Neural cell (in vitro differentiated cells): ENCODE measurements at regions not wholly inside any gene's neighbourhood (a gene's known extent, or its start where the extent isn't known, plus 50 kb on each side); places are given as distances from the start of the nearest gene placed in this dataset.

Experiments used
- H2AFZ ChIP-seq: fragments of 200-600, 300-800 bp; sonication (generic), shearing (Covaris generic); 2 replicates; pipeline ENCODE4 v1.6.0; 2014; ENCODE audit warnings: low read depth, mild to moderate bottlenecking, antibody characterized with exemption, low read length, moderate library complexity
- H3F3A ChIP-seq: fragments of 200-600 bp; shearing (Covaris generic); 2 replicates; pipeline ENCODE4 v1.6.1; 2016; ENCODE audit warnings: mild to moderate bottlenecking, moderate library complexity, mixed read lengths, antibody characterized with exemption, low read length; ENCODE audit not compliant: insufficient read depth, poor library complexity, severe bottlenecking
- H3K27ac ChIP-seq: fragments of 200-600, 300-800 bp; sonication (generic), shearing (Covaris generic); 2 replicates; pipeline ENCODE4 v1.5.1; 2014; ENCODE audit warnings: mild to moderate bottlenecking, low read length, moderate library complexity
- H3K27me3 ChIP-seq: fragments of 300-800, 200-600 bp; sonication (generic), shearing (Covaris generic); 2 replicates; pipeline ENCODE4 v1.6.0; 2014; ENCODE audit warnings: mild to moderate bottlenecking, low read depth, low read length, moderate library complexity; ENCODE audit not compliant: insufficient read depth
- H3K36me3 ChIP-seq: fragments of 300-800, 200-600 bp; sonication (generic), shearing (Covaris generic); 2 replicates; pipeline ENCODE4 v1.5.1; 2014; ENCODE audit warnings: mild to moderate bottlenecking, antibody characterized with exemption, low read length, moderate library complexity; ENCODE audit not compliant: insufficient read depth
- H3K4me2 ChIP-seq: fragments of 300-800, 200-600 bp; sonication (generic), shearing (Covaris generic); 2 replicates; pipeline ENCODE4 v1.6.0; 2014; ENCODE audit warnings: mild to moderate bottlenecking, low read length
- H3K4me3 ChIP-seq: fragments of 300-800, 200-600 bp; sonication (generic), shearing (Covaris generic); 2 replicates; pipeline ENCODE4 v1.5.1; 2014; ENCODE audit warnings: mild to moderate bottlenecking, low read length, moderate library complexity
- H3K79me2 ChIP-seq: fragments of 200-600 bp; shearing (Covaris generic); replicated peaks from 2 replicates; pipeline ENCODE4 v1.6.0; 2014; ENCODE audit warnings: mild to moderate bottlenecking, low read length, moderate library complexity; ENCODE audit not compliant: insufficient read depth
- H3K9ac ChIP-seq: fragments of 300-800, 200-600 bp; sonication (generic), shearing (Covaris generic); 2 replicates; pipeline ENCODE4 v1.6.1; 2016; ENCODE audit warnings: mild to moderate bottlenecking, low read length, mixed read lengths
- H3K9me2 ChIP-seq: fragments of 200-600 bp; shearing (Covaris generic); 2 replicates; pipeline ENCODE4 v1.6.1; 2016; ENCODE audit warnings: mild to moderate bottlenecking, low read length, mixed read lengths; ENCODE audit not compliant: insufficient read depth
- H3K9me3 ChIP-seq: fragments of 200-600, 300-800 bp; sonication (generic), shearing (Covaris generic); 2 replicates; pipeline ENCODE4 v1.6.1; 2016; ENCODE audit warnings: mild to moderate bottlenecking, mixed run types, low read length, moderate library complexity, mixed read lengths
- H4K20me1 ChIP-seq: fragments of 200-600 bp; shearing (Covaris generic); 2 replicates; pipeline ENCODE4 v1.6.1; 2016; ENCODE audit warnings: mild to moderate bottlenecking, mixed run types; ENCODE audit not compliant: insufficient read depth
- EP300 ChIP-seq: fragments of 450-650 bp; conservative IDR thresholded peaks from 2 replicates; pipeline ENCODE4 v1.6.1; 2014; ENCODE audit warnings: antibody characterized with exemption, mild to moderate bottlenecking, moderate library complexity; ENCODE audit not compliant: poor library complexity, severe bottlenecking
- EZH2 ChIP-seq: fragments of 200-600, 300-800 bp; shearing (Covaris generic), sonication (generic); IDR thresholded peaks from 2 replicates; pipeline ENCODE4 v1.6.1; 2014; ENCODE audit warnings: antibody characterized with exemption, low read length, borderline replicate concordance, mild to moderate bottlenecking; ENCODE audit not compliant: insufficient read depth, poor library complexity, severe bottlenecking
- MXI1 ChIP-seq: fragments of 450-650 bp; conservative IDR thresholded peaks from 2 replicates; pipeline ENCODE4 v1.6.1; 2014; ENCODE audit warnings: antibody characterized with exemption, mild to moderate bottlenecking; ENCODE audit not compliant: poor library complexity, severe bottlenecking
- POLR2AphosphoS5 ChIP-seq: IDR thresholded peaks from 2 replicates; pipeline ENCODE4 v1.6.1; 2012
- RAD21 ChIP-seq: fragments of 450-650 bp; conservative IDR thresholded peaks from 2 replicates; pipeline ENCODE4 v1.6.1; 2014; ENCODE audit warnings: antibody characterized with exemption, mild to moderate bottlenecking, moderate library complexity
- SMC3 ChIP-seq: fragments of 450-650 bp; conservative IDR thresholded peaks from 2 replicates; pipeline ENCODE4 v1.6.1; 2014; ENCODE audit warnings: antibody characterized with exemption, mild to moderate bottlenecking, moderate library complexity; ENCODE audit not compliant: poor library complexity
- TAF1 ChIP-seq: IDR thresholded peaks from 2 replicates; pipeline ENCODE4 v1.6.1; 2012; ENCODE audit warnings: low read depth
- TF ChIP-seq, protein P1 (sequence below): fragments of 450-650 bp; IDR thresholded peaks from 2 replicates; pipeline ENCODE4 v1.5.1; 2014; ENCODE audit warnings: antibody characterized with exemption, mild to moderate bottlenecking, moderate library complexity; ENCODE audit not compliant: poor library complexity, severe bottlenecking
- TF ChIP-seq, protein P2 (sequence below): IDR thresholded peaks from 2 replicates; pipeline ENCODE4 v1.6.1; 2012; ENCODE audit warnings: borderline replicate concordance

DNA sequence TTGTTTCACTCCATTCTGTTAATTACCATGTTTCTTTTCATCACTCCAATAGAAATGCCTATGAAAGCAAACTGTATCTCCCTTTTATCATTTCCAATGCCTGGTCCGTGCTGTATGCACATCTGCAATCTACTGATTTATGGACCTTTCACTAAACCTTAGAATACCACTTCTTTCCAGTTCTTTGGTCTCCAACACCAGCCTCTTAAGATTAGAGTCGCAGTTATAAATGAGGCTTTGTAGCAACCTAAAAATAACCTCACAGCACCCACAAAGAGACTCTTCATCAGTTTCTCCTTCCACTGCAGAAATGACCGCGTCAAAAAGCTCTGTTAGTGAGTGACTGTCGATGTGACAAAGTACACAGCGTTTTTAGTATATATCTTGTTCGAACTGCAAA is 282.6 kb downstream of the ADGRA3 start:
- TF ChIP-seq EZH2 (no peak), TAF1 (no peak), SMC3 (no peak), EP300 (no peak), POLR2AphosphoS5 (no peak), RAD21 (no peak), MXI1 (no peak)
- TF ChIP-seq, protein P1, sequence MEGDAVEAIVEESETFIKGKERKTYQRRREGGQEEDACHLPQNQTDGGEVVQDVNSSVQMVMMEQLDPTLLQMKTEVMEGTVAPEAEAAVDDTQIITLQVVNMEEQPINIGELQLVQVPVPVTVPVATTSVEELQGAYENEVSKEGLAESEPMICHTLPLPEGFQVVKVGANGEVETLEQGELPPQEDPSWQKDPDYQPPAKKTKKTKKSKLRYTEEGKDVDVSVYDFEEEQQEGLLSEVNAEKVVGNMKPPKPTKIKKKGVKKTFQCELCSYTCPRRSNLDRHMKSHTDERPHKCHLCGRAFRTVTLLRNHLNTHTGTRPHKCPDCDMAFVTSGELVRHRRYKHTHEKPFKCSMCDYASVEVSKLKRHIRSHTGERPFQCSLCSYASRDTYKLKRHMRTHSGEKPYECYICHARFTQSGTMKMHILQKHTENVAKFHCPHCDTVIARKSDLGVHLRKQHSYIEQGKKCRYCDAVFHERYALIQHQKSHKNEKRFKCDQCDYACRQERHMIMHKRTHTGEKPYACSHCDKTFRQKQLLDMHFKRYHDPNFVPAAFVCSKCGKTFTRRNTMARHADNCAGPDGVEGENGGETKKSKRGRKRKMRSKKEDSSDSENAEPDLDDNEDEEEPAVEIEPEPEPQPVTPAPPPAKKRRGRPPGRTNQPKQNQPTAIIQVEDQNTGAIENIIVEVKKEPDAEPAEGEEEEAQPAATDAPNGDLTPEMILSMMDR, result no peak
- TF ChIP-seq, protein P2, sequence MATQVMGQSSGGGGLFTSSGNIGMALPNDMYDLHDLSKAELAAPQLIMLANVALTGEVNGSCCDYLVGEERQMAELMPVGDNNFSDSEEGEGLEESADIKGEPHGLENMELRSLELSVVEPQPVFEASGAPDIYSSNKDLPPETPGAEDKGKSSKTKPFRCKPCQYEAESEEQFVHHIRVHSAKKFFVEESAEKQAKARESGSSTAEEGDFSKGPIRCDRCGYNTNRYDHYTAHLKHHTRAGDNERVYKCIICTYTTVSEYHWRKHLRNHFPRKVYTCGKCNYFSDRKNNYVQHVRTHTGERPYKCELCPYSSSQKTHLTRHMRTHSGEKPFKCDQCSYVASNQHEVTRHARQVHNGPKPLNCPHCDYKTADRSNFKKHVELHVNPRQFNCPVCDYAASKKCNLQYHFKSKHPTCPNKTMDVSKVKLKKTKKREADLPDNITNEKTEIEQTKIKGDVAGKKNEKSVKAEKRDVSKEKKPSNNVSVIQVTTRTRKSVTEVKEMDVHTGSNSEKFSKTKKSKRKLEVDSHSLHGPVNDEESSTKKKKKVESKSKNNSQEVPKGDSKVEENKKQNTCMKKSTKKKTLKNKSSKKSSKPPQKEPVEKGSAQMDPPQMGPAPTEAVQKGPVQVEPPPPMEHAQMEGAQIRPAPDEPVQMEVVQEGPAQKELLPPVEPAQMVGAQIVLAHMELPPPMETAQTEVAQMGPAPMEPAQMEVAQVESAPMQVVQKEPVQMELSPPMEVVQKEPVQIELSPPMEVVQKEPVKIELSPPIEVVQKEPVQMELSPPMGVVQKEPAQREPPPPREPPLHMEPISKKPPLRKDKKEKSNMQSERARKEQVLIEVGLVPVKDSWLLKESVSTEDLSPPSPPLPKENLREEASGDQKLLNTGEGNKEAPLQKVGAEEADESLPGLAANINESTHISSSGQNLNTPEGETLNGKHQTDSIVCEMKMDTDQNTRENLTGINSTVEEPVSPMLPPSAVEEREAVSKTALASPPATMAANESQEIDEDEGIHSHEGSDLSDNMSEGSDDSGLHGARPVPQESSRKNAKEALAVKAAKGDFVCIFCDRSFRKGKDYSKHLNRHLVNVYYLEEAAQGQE, result no peak

DNA sequence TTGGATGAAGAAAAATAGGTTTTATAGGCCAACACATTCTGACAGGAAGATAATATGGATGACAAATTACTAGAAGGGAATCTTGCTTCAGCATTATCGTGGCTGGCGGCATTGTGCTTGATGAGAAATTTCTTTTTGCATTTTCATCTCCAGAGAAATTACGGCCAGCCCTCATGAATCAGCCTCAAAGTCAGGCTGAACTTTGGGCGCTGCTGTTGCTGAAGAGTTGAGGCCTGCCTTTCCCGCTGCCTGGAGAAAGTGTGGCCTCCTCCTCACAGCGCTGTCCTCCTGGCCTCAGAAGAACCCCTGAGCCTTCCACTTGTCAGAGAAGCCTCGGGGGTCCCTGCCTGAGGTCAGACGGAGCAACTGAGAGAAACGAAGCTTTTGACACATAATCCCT is 272.4 kb upstream of the KCNIP4 start:
- Histone ChIP-seq H4K20me1 (no peaks in the 10 kb centered on the region), H3F3A (no peaks in the 10 kb centered on the region), H3K9me2 (no peaks in the 10 kb centered on the region), H3K27me3 (no peaks in the 10 kb centered on the region), H3K27ac (no peak overlapping the region), H3K79me2 (no peaks in the 10 kb centered on the region), H3K4me3 (no peak overlapping the region), H3K9me3 (no peaks in the 10 kb centered on the region), H2AFZ (no peak overlapping the region), H3K36me3 (no peaks in the 10 kb centered on the region), H3K4me2 (no peak overlapping the region), H3K9ac (no peak overlapping the region)
- no peak for TF ChIP-seq SMC3
- TF ChIP-seq EP300, result no peak
- TF ChIP-seq, protein P2, result no peak
- TF ChIP-seq, protein P1, result no peak
- TF ChIP-seq EZH2, result no peak
- TF ChIP-seq TAF1, result no peak
- no peak for TF ChIP-seq MXI1
- no peak for TF ChIP-seq RAD21
- TF ChIP-seq POLR2AphosphoS5, result no peak

More for the DNA sequence above, 282.6 kb downstream of the ADGRA3 start:
- H3K79me2 ChIP-seq, result no peaks in the 10 kb centered on the region
- no peak overlapping the region for H3K27ac ChIP-seq
- H3K4me2 ChIP-seq, result no peak overlapping the region
- H3F3A ChIP-seq, result no peaks in the 10 kb centered on the region
- no peak overlapping the region for H2AFZ ChIP-seq
- no peaks in the 10 kb centered on the region for H3K27me3 ChIP-seq
- H3K9me3 ChIP-seq, result no peaks in the 10 kb centered on the region
- H3K4me3 ChIP-seq, result no peak overlapping the region
- no peaks in the 10 kb centered on the region for H4K20me1 ChIP-seq
- no peaks in the 10 kb centered on the region for H3K9me2 ChIP-seq
- H3K36me3 ChIP-seq, result no peaks in the 10 kb centered on the region
- H3K9ac ChIP-seq, result no peak overlapping the region
